ENCODE measurements at regions not wholly inside any gene's neighbourhood (a gene's known extent, or its start where the extent isn't known, plus 50 kb on each side); places are given as distances from the start of the nearest gene placed in this dataset.

DNA sequence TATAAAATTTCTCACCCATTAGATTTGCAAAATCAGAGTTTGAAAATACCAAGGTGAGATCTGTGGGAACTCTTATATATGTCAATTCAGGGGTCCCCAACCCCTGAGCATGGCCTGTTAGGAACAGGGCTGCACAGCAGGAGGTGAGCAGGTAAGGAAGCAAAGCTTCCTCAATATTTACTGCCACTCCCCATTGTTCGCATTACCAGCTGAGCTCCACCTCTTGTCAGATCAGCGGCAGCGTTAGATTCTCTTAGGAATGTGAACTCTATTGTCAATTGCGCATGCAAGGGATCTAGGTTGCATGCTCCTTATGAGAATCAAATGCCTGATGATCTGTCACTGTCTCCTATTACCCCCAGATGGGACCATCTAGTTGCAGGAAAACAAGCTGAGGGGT, 376.6 kb downstream of the LMO4 start:
- ChIA-PET POLR2A (no interaction called here), RAD21 (ENCODE audit: unreplicated experiment) (no interaction called here), CTCF (no interaction called here), SMC1A (ENCODE audit: uncharacterized antibody, unreplicated experiment) (interaction anchor here (1.4 kb wide), 1 partner anchor 55 kb away, joined by 3 read pairs; no protein-coding TSS in a partner anchor)
- Histone ChIP-seq H3K36me3 (ENCODE audit: control insufficient read depth in 2 of 2, insufficient read depth in 2 of 2, low read length in 1 of 2) (no peaks in the 10 kb centered on the region), H3K79me2 (ENCODE audit: control insufficient read depth, insufficient read depth, low read length) (no peaks in the 10 kb centered on the region), H3K9me3 (replicated peaks; ENCODE audit: control insufficient read depth, insufficient read depth, low read length) (no peaks in the 10 kb centered on the region), H3K4me1 (ENCODE audit: control insufficient read depth, insufficient read depth, low read length) (no peaks in the 10 kb centered on the region), H3K4me2 (ENCODE audit: control insufficient read depth, insufficient read depth) (no peak overlapping the region), H2AFZ (ENCODE audit: control insufficient read depth, low read depth, low read length) (no peak overlapping the region), H3K4me3 (no peak overlapping the region), H3K27me3 (replicated peaks in 1 of 2; ENCODE audit: control insufficient read depth in 2 of 2, insufficient read depth in 2 of 2, low read length in 1 of 2) (no peaks in the 10 kb centered on the region), H3K9ac (ENCODE audit: control insufficient read depth, insufficient read depth, low read length) (no peak overlapping the region), H4K20me1 (ENCODE audit: control insufficient read depth, insufficient read depth) (no peaks in the 10 kb centered on the region), H3K27ac (ENCODE audit: control insufficient read depth, insufficient read depth) (no peak overlapping the region)
- DNase-seq (ENCODE audit: low read depth, low spot score) (no peak), FAIRE-seq (no peak), ATAC-seq (no peak)
- intact Hi-C loops (cut with micrococcal nuclease; ENCODE audit: unreplicated experiment) (no loop called here), in situ Hi-C loops (cut with MboI) (no loop called here)
- TF ChIP-seq NFXL1 (IDR thresholded peaks at IDR 0.05; ENCODE audit: borderline replicate concordance) (no peak), E2F8 (IDR thresholded peaks at IDR 0.05; ENCODE audit: low read depth, partially characterized antibody) (no peak), YBX1 (IDR thresholded peaks at IDR 0.05) (no peak), EED (IDR thresholded peaks at IDR 0.05; ENCODE audit: low read depth) (no peak), SIN3A (IDR thresholded peaks at IDR 0.05; ENCODE audit: low read depth, low read length) (no peak), PBX3 (IDR thresholded peaks at IDR 0.05; ENCODE audit: insufficient replicate concordance, low read depth, low read length) (no peak)
- TF ChIP-seq, protein P1, sequence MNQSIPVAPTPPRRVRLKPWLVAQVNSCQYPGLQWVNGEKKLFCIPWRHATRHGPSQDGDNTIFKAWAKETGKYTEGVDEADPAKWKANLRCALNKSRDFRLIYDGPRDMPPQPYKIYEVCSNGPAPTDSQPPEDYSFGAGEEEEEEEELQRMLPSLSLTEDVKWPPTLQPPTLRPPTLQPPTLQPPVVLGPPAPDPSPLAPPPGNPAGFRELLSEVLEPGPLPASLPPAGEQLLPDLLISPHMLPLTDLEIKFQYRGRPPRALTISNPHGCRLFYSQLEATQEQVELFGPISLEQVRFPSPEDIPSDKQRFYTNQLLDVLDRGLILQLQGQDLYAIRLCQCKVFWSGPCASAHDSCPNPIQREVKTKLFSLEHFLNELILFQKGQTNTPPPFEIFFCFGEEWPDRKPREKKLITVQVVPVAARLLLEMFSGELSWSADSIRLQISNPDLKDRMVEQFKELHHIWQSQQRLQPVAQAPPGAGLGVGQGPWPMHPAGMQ (IDR thresholded peaks at IDR 0.05; ENCODE audit: borderline replicate concordance): no peak
- WGBS (ENCODE audit: insufficient coverage, insufficient replicate concordance, low lambda C conversion rate, missing lambda C conversion rate): 70% methylated on average over 4 of the region's 4 CpGs
- no TSS peak for BruUV-seq (replicated peaks)

Measured in GM12878 (cell line).